GM23248 (cell line): ENCODE measurements at regions not wholly inside any gene's neighbourhood (a gene's known extent, or its start where the extent isn't known, plus 50 kb on each side); places are given as distances from the start of the nearest gene placed in this dataset. TPM values are rescaled to one million over a fixed set of nuclear protein-coding genes. Genes with fewer than 3 reads are reported as not detected.

Experiments used
- DNase-seq: peaks from one replicate; pipeline ENCODE4 v3.0.0-alpha.2; 2015
- H2AFZ ChIP-seq: fragments of 200-600 bp; sonication (generic); 2 replicates; pipeline ENCODE4 v1.6.1; 2016; ENCODE audit warnings: antibody characterized with exemption
- H3F3A ChIP-seq: fragments of 200-600 bp; sonication (generic); 2 replicates; pipeline ENCODE4 v1.6.1; 2016; ENCODE audit warnings: mild to moderate bottlenecking, antibody characterized with exemption, mixed run types; ENCODE audit not compliant: insufficient read depth
- H3K27ac ChIP-seq: fragments of 200-600 bp; sonication (generic); 2 replicates; pipeline ENCODE4 v1.5.1; 2016; ENCODE audit warnings: mild to moderate bottlenecking
- H3K27me3 ChIP-seq: fragments of 200-600 bp; sonication (generic); replicated peaks from 2 replicates; pipeline ENCODE4 v1.6.1; 2016; ENCODE audit warnings: mild to moderate bottlenecking; ENCODE audit not compliant: insufficient read depth
- H3K36me3 ChIP-seq: fragments of 200-600 bp; sonication (generic); 2 replicates; pipeline ENCODE4 v1.6.1; 2016; ENCODE audit warnings: low read depth, mild to moderate bottlenecking
- H3K4me1 ChIP-seq: fragments of 200-600 bp; sonication (generic); 2 replicates; pipeline ENCODE4 v1.6.1; 2016; ENCODE audit warnings: mild to moderate bottlenecking; ENCODE audit not compliant: insufficient read depth
- H3K4me2 ChIP-seq: fragments of 200-600 bp; sonication (generic); one replicate; pipeline ENCODE4 v1.6.1; 2016; ENCODE audit warnings: mild to moderate bottlenecking; ENCODE audit not compliant: unreplicated experiment
- H3K4me3 ChIP-seq: fragments of 200-600 bp; sonication (generic); 2 replicates; pipeline ENCODE4 v1.5.1; 2016; ENCODE audit warnings: mild to moderate bottlenecking
- H3K79me2 ChIP-seq: fragments of 200-600 bp; sonication (generic); 2 replicates; pipeline ENCODE4 v1.6.1; 2016; ENCODE audit warnings: mild to moderate bottlenecking; ENCODE audit not compliant: insufficient read depth
- H3K9ac ChIP-seq: fragments of 200-600 bp; sonication (generic); 2 replicates; pipeline ENCODE4 v1.6.1; 2016; ENCODE audit warnings: mild to moderate bottlenecking
- H3K9me2 ChIP-seq: fragments of 200-600 bp; sonication (generic); 2 replicates; pipeline ENCODE4 v1.6.1; 2016; ENCODE audit warnings: mixed run types, mild to moderate bottlenecking, moderate library complexity; ENCODE audit not compliant: insufficient read depth
- H3K9me3 ChIP-seq: fragments of 200-600 bp; sonication (generic); one replicate; pipeline ENCODE4 v1.6.1; 2017; ENCODE audit warnings: low read depth
- H4K20me1 ChIP-seq: fragments of 200-600 bp; sonication (generic); 2 replicates; pipeline ENCODE4 v1.6.0; 2016; ENCODE audit not compliant: insufficient read depth
- EZH2 ChIP-seq: fragments of 200-600 bp; sonication (generic); IDR thresholded peaks from 2 replicates; pipeline ENCODE4 v1.6.1; 2018; ENCODE audit warnings: antibody characterized with exemption, mild to moderate bottlenecking; ENCODE audit not compliant: insufficient read depth, poor library complexity, severe bottlenecking
- EZH2phosphoT487 ChIP-seq: fragments of 200-600 bp; sonication (generic); IDR thresholded peaks from 2 replicates; pipeline ENCODE4 v1.6.1; 2018; ENCODE audit warnings: antibody characterized with exemption, moderate library complexity, mild to moderate bottlenecking, low read depth; ENCODE audit not compliant: insufficient read depth
- WGBS, 2 experiments: methylation state at CpG; one replicate each; pipeline ENCODE4 v1.1.6; 2015 to 2017; ENCODE audit warnings: low lambda C conversion rate in 2 of 2, low coverage in 1 of 2; ENCODE audit errors: missing lambda C conversion rate in 2 of 2; 5-methylcytosine and 5-hydroxymethylcytosine counted together
- in situ Hi-C: fragments of 300-500 bp; cut with MboI; formaldehyde crosslinking; loops from 2 replicates; pipeline ENCODE4 v1.15.0; 2020
- microRNA counts: library from miRNA; unstranded; fragments of <30 nt; microRNA quantifications from one replicate; lab custom pipeline; 2016
- microRNA-seq: library from miRNA; unstranded; fragments of <30 nt; microRNA quantifications from one replicate; pipeline ENCODE4, GENCODE V29; 2016; ENCODE audit warnings: borderline number of aligned reads
- small RNA-seq: library from RNA; depleted of rRNA; stranded (forward); fragments of <200 nt; gene quantifications from one replicate; pipeline ENCODE3, GENCODE V24; 2014; ENCODE audit warnings: low read depth, low replicate concordance

- Histone ChIP-seq H3K9me3 (no peaks in the 10 kb centered on the region), H2AFZ (no peak overlapping the region), H3K4me3 (no peak overlapping the region), H3F3A (peaks cover 8% of the 10 kb centered on the region), H4K20me1 (no peaks in the 10 kb centered on the region), H3K9ac (no peak overlapping the region), H3K9me2 (no peaks in the 10 kb centered on the region), H3K27ac (no peak overlapping the region), H3K27me3 (no peaks in the 10 kb centered on the region), H3K4me1 (peaks cover 10% of the 10 kb centered on the region), H3K79me2 (peaks cover 6% of the 10 kb centered on the region; the same call in 1 of the 2 replicates), H3K4me2 (no peak overlapping the region), H3K36me3 (no peaks in the 10 kb centered on the region)
- no peak for TF ChIP-seq EZH2
- TF ChIP-seq EZH2phosphoT487 = no peak
- in situ Hi-C loops = no loop called here
- no peak for DNase-seq
- WGBS, 2 experiments = 92 to 100% methylated on average over 1 of the region's 1 CpG
Measured at GRCh38 chr5:96013254-96013653, 51.6 kb upstream of the ELL2 start.

GRCh38 chr5:96012399-96012798, 50.7 kb upstream of the ELL2 start:
- H3K9ac ChIP-seq = no peak overlapping the region
- H3K4me1 ChIP-seq = peaks cover 1% of the 10 kb centered on the region; the same call in 1 of the 2 replicates
- peaks cover 6% of the 10 kb centered on the region; the same call in 1 of the 2 replicates for H3K79me2 ChIP-seq
- no peak overlapping the region for H3K4me3 ChIP-seq
- H3K27me3 ChIP-seq = no peaks in the 10 kb centered on the region
- H3K9me3 ChIP-seq = no peaks in the 10 kb centered on the region
- H3F3A ChIP-seq = 0 out of 2 replicates have a peak, but pooled peaks cover 3% of the 10 kb centered on the region
- H3K9me2 ChIP-seq = no peaks in the 10 kb centered on the region
- no peak overlapping the region for H2AFZ ChIP-seq
- H3K36me3 ChIP-seq = no peaks in the 10 kb centered on the region
- in situ Hi-C loops = no loop called here
- no peak overlapping the region for H3K27ac ChIP-seq
- no peaks in the 10 kb centered on the region for H4K20me1 ChIP-seq
- DNase-seq = no peak
- H3K4me2 ChIP-seq = no peak overlapping the region
- TF ChIP-seq EZH2phosphoT487 (no peak), EZH2 (no peak)

MicroRNAs encoded in the stretch of these regions (microRNA counts, 767-probe panel; counts per million panel counts)
- 447 counts per million, percentile 86 among the panel's probes with 10 or more counts for microRNA hsa-miR-583 (lab: Ali Mortazavi, UCI)

Small RNAs in the stretch of these regions (microRNA-seq; reads per million reads assigned to microRNA genes)
- gene MIR583 = 6.6 reads per million, percentile 9 among the genes with 10 or more reads in this experiment

Small RNAs in the stretch of these regions (small RNA-seq; reads per million reads assigned to genes)
- gene MIR583 (not detected), gene RNU6-524P (not detected)
